PC-9 (cell line): ENCODE measurements at regions not wholly inside any gene's neighbourhood (a gene's known extent, or its start where the extent isn't known, plus 50 kb on each side); places are given as distances from the start of the nearest gene placed in this dataset.
"Not testable (repeated sequence)": the region's sequence is repeated elsewhere in the genome, so short reads cannot be mapped to it uniquely, and the experiment has no call there.

Experiments used
- CTCF ChIP-seq: fragments of 200-600 bp; sonication (generic); conservative IDR thresholded peaks from 2 replicates; pipeline ENCODE4 v1.6.1; 2017; ENCODE audit warnings: mixed run types, antibody characterized with exemption, mild to moderate bottlenecking, moderate library complexity
- EZH2 ChIP-seq: fragments of 200-600 bp; sonication (generic); IDR thresholded peaks from 2 replicates; pipeline ENCODE4 v1.8.0; 2017; ENCODE audit warnings: antibody characterized with exemption, low read depth

- not testable (repeated sequence) for TF ChIP-seq EZH2, CTCF
Measured at GRCh38 chr4:63942706-63943286, 466.5 kb downstream of the TECRL start.
